Muscle of leg (tissue), 3 donors: ENCODE measurements at regions not wholly inside any gene's neighbourhood (a gene's known extent, or its start where the extent isn't known, plus 50 kb on each side); places are given as distances from the start of the nearest gene placed in this dataset.
A peak's percentile ranks its signal among the peaks of the same experiment; 100 is the strongest.
"Not testable (repeated sequence)": the region's sequence is repeated elsewhere in the genome, so short reads cannot be mapped to it uniquely, and the experiment has no call there.

Experiments used
- DNase-seq: peaks from one replicate; pipeline ENCODE4 v3.0.0; 2013
- H3K27ac ChIP-seq: one replicate; pipeline ENCODE4 v1.5.1; 2013; ENCODE audit warnings: mild to moderate bottlenecking, low read length, control low read depth
- H3K27me3 ChIP-seq: one replicate; pipeline ENCODE4 v1.6.1; 2013; ENCODE audit warnings: low read length; ENCODE audit not compliant: control insufficient read depth, insufficient read depth
- H3K36me3 ChIP-seq: one replicate; pipeline ENCODE4 v1.6.1; 2013; ENCODE audit warnings: low read length; ENCODE audit not compliant: control insufficient read depth, insufficient read depth
- H3K4me1 ChIP-seq: one replicate; pipeline ENCODE4 v1.6.1; 2013; ENCODE audit warnings: low read length; ENCODE audit not compliant: control insufficient read depth, insufficient read depth
- H3K4me3 ChIP-seq: one replicate; pipeline ENCODE4 v1.5.1; 2013; ENCODE audit warnings: low read length, control low read depth
- H3K9me3 ChIP-seq: replicated peaks from 2 replicates; pipeline ENCODE4 v1.6.1; 2013; ENCODE audit warnings: low read depth, low read length; ENCODE audit not compliant: control insufficient read depth
- WGBS: methylation state at CpG from one replicate; pipeline ENCODE4 v1.1.5; 2013; ENCODE audit warnings: missing lambda C conversion rate; ENCODE audit not compliant: insufficient coverage; 5-methylcytosine and 5-hydroxymethylcytosine counted together

DNA sequence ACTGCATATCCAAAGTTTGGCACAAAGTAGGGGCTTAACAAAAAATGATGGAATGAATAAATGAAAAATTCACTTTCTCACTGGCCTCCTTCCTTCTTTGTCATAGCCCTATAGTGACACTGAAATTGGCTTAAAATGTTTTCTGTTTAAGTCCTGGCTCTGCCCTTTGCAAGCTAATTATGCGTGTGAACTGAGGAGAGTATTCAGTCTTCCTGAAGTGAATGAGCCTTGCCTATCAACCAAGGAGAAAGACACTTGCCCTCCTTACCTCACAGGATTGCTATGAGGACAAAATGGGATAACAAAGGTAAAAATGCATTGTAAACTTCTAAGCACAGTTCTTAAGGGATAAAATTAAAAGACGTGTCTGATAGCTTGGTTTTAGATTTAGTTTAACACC, 729.8 kb upstream of the ANO3 start:
- Histone ChIP-seq H3K27ac (no peak overlapping the region), H3K4me3 (no peak overlapping the region), H3K36me3 (no peaks in the 10 kb centered on the region), H3K4me1 (no peaks in the 10 kb centered on the region), H3K27me3 (no peaks in the 10 kb centered on the region), H3K9me3 (peaks cover 3% of the 10 kb centered on the region)
- no CpG with 5 or more reads among the region's 2 CpGs for WGBS
- no peak for DNase-seq

DNA sequence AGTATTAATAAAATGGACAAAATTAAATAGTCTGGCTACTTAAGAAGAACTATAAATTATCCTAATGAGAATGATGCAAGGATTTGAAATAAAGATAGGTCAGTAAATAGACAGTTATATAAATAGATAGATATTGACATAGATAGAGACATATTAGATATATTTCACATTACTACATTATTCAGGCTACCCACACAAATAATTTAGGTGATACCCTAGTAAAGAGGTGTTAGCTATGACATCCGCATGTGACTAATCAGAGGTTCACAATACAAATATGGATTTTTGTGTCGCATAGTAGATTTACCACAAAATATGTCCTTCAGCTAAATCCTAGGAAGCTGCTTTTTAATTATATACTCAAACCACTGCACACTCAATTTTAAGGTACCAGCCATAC, 729.0 kb upstream of the ANO3 start:
- Histone ChIP-seq H3K36me3 (no peaks in the 10 kb centered on the region), H3K4me3 (no peak overlapping the region), H3K27me3 (no peaks in the 10 kb centered on the region), H3K9me3 (peaks cover 5% of the 10 kb centered on the region), H3K27ac (no peak overlapping the region), H3K4me1 (no peaks in the 10 kb centered on the region)
- no peak for DNase-seq
- no CpG with 5 or more reads among the region's 2 CpGs for WGBS

DNA sequence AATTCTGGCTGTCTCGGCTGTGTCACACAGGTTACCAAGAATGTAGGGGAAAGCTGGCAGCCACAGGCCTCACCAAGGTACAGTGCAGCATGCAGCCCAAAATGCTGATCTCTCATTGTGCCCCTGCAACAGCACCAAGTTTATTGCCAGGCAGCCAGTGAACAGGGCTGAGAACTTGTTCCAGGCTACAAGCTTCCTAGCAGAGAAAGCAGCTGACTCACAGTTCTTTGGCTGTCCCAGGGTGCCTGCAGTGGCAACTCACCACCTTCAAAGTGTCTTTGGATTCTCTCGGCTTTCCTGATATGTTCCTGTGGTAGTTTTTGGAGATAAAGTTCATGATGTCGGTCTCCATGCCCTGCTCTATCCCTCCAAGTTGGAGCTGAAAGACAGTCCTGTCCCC, 719.1 kb upstream of the ANO3 start:
- no peaks in the 10 kb centered on the region for H3K4me1 ChIP-seq
- WGBS = 18% methylated on average over 1 of the region's 3 CpGs
- no peaks in the 10 kb centered on the region for H3K36me3 ChIP-seq
- no peak overlapping the region for H3K4me3 ChIP-seq
- H3K27me3 ChIP-seq = no peaks in the 10 kb centered on the region
- no peak overlapping the region for H3K27ac ChIP-seq
- peaks cover 10% of the 10 kb centered on the region for H3K9me3 ChIP-seq
- DNase-seq = no peak

DNA sequence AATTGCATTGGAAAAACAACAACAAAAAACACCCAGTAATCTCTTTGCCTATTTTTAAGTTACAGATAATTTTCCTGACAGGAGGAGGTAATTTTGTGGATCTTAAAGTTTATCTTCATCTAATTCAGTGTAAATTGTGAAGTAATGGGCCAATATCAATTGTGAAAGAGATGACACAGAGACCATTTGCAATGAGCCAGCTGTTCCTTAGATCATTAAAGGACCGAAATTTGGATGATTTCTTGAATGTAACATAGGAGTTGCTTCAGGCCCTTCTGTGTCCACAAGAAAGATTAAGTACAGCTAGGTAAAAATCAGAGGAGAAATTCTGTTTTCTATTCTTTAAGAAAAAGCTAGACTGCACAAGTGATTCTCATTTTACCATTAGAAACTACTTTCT, 718.5 kb upstream of the ANO3 start:
- WGBS = 40% methylated on average over 1 of the region's 1 CpG

DNA sequence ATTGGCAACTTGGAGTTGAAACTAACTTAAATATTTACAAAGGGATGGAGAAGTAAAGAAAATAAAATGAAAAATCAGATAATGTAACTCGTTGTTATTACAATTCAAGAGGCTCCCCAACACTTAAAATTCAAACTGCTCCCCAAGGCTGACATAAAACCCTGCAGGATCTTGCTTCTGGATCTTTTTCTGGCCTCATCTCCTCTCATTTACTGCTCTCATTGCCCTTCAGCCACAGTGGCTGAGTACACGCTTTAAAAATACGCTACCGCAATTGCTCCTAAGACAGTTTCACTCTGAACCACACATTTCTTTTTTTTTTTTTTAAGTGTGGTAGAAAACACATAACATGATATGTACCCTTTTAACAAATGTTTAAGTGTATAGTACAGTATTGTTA, 718.1 kb upstream of the ANO3 start:
- WGBS = 71% methylated on average over 1 of the region's 4 CpGs
- H3K27me3 ChIP-seq = no peaks in the 10 kb centered on the region
- DNase-seq = no peak
- no peak overlapping the region for H3K27ac ChIP-seq
- H3K36me3 ChIP-seq = no peaks in the 10 kb centered on the region
- no peak overlapping the region for H3K4me3 ChIP-seq
- H3K9me3 ChIP-seq = peaks cover 10% of the 10 kb centered on the region
- H3K4me1 ChIP-seq = no peaks in the 10 kb centered on the region

More for the DNA sequence above, 718.5 kb upstream of the ANO3 start:
- DNase-seq = peak; percentile 3
- Histone ChIP-seq H3K4me1 (no peaks in the 10 kb centered on the region), H3K36me3 (no peaks in the 10 kb centered on the region), H3K27me3 (no peaks in the 10 kb centered on the region), H3K27ac (no peak overlapping the region), H3K9me3 (peaks cover 10% of the 10 kb centered on the region), H3K4me3 (no peak overlapping the region)

DNA sequence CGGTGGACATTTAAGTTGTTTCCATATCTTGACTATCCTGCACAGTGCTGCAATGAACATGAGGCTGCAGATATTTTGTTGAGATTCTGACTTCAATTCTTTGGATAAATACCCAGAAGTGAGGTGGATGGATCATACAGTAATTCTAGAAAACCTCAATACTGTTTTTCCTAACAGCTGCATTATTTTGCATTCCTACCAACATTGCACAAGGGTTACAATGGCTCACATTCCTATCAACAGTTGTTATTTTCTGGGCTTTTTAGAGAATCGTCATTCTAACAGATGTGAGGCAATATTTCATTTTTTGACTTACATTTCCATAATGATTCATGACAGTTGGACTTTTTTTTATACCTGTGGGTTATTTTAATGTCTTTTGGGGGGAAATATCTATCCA, 716.9 kb upstream of the ANO3 start:
- no peak overlapping the region for H3K27ac ChIP-seq
- DNase-seq = peak; percentile 46
- no peaks in the 10 kb centered on the region for H3K4me1 ChIP-seq
- peaks cover 9% of the 10 kb centered on the region for H3K9me3 ChIP-seq
- H3K27me3 ChIP-seq = no peaks in the 10 kb centered on the region
- WGBS = no CpG with 5 or more reads among the region's 2 CpGs
- no peaks in the 10 kb centered on the region for H3K36me3 ChIP-seq
- no peak overlapping the region for H3K4me3 ChIP-seq

DNA sequence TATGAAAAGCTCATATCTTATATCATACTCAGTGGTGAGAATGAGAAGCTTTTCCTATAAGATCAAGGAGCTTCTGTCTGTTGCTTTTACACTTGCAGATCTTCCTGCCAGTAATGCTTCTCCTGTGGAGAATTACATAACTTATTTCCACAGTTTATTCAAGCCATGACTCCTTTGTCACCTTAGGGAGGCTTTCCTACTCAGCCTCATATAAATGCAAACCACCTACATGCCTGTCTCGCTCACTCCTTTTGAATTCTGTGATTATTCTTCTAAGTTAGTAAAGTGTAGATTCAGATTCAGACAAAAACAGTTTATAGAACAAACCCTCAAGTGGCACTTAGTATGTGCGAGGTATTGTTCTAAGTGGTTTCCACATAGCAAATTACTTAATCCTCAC, 716.1 kb upstream of the ANO3 start:
- H3K9me3 ChIP-seq = peaks cover 5% of the 10 kb centered on the region
- no peak overlapping the region for H3K4me3 ChIP-seq
- no peaks in the 10 kb centered on the region for H3K4me1 ChIP-seq
- H3K27me3 ChIP-seq = no peaks in the 10 kb centered on the region
- no peak overlapping the region for H3K27ac ChIP-seq
- H3K36me3 ChIP-seq = no peaks in the 10 kb centered on the region
- WGBS = no CpG with 5 or more reads among the region's 2 CpGs
- no peak for DNase-seq

DNA sequence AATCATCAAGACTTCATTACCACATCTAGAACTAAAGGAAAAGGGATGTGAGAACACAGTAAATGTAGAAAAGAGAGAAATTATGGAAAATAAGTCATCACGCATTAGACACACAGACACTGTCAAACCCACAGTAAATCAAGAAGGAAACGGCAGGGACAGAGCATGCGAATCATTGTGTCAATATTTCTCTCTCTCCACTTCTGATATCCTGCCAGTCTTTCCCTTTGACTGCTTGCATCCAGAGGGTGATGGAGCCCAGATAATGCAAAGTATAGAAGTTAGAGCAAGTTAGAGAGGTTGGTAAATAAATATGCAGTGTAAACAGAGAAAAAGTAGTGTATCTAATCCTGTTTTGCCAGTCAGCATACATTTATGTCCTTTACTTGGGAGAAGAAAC, 706.8 kb upstream of the ANO3 start:
- Histone ChIP-seq H3K4me3 (no peak overlapping the region), H3K27me3 (no peaks in the 10 kb centered on the region), H3K27ac (no peak overlapping the region), H3K4me1 (no peaks in the 10 kb centered on the region), H3K9me3 (peaks cover 2% of the 10 kb centered on the region), H3K36me3 (no peaks in the 10 kb centered on the region)
- whole genome bisulfite sequencing = no CpG with 5 or more reads among the region's 3 CpGs
- no peak for DNase-seq

DNA sequence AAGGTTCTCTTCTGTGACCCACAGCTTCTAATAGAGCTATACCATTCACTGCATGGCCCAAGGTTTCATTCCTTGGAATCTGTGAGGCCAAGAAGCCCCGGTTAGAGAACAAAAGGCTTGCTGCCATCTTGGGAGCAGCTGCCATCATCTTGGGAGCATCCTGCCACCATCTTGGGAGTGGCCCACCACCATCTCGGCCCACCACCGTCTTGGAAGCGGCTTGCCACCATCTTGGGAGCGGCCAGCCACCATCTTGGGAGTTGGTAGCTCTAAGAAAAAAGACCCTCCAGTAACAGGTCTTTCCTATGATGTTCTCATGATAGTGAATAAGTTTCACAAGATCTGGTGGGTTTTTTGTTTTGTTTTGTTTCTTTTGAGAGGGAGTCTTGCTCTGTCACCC, 703.9 kb upstream of the ANO3 start:
- WGBS = 90% methylated on average over 2 of the region's 5 CpGs
- Histone ChIP-seq H3K36me3 (no peaks in the 10 kb centered on the region), H3K9me3 (peaks cover 2% of the 10 kb centered on the region), H3K27ac (no peak overlapping the region), H3K4me3 (no peak overlapping the region), H3K4me1 (no peaks in the 10 kb centered on the region), H3K27me3 (no peaks in the 10 kb centered on the region)
- DNase-seq = no peak

DNA sequence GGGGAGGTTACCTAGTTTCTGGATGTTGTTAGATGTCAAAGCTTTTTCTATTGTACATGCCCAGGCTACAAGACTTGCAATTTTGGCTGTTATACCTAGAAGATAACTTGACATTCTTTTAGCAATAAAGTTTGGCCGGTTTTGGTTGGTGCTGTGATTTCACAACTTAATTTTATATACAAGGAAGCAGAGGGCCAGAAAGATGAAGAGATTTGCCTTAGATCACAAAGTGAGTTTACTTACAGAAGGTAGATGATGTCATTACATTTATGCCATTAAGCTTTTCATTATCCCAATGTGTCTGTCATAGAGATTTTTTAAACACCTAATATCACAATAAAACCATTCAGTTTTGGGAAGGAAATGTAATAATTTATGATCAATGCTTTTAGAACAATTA, 698.7 kb upstream of the ANO3 start:
- no peaks in the 10 kb centered on the region for H3K4me1 ChIP-seq
- H3K27me3 ChIP-seq = no peaks in the 10 kb centered on the region
- H3K36me3 ChIP-seq = no peaks in the 10 kb centered on the region
- no peak for DNase-seq
- H3K9me3 ChIP-seq = peaks cover 2% of the 10 kb centered on the region
- WGBS = no CpG with 5 or more reads among the region's 1 CpG
- H3K27ac ChIP-seq = no peak overlapping the region
- H3K4me3 ChIP-seq = no peak overlapping the region

DNA sequence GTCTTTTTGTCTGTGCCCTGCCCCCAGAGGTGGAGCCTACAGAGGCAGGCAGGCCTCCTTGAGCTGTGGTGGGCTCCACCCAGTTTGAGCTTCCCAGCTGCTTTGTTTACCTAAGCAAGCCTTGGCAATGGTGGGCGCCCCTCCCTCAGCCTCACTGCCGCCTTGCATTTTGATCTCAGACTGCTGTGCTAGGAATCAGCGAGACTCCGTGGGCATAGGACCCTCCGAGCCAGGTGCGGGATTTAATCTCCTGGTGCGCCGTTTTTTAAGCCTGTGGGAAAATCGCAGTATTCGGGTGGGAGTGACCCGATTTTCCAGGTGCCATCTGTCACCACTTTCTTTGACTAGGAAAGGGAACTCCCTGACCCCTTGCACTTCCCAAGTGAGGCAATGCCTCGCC, 682.7 kb upstream of the ANO3 start:
- not testable (repeated sequence) for DNase-seq, H3K9me3 ChIP-seq, H3K4me3 ChIP-seq, H3K27me3 ChIP-seq, H3K27ac ChIP-seq, H3K36me3 ChIP-seq, H3K4me1 ChIP-seq
- WGBS = 75% methylated on average over 12 of the region's 12 CpGs
